H9 (cell line): ENCODE measurements at regions not wholly inside any gene's neighbourhood (a gene's known extent, or its start where the extent isn't known, plus 50 kb on each side); places are given as distances from the start of the nearest gene placed in this dataset.

Experiments used
- DNase-seq: peaks from one replicate; pipeline ENCODE4 v3.0.0-alpha.2; 2017
- H2AFZ ChIP-seq: one replicate; pipeline ENCODE4 v1.6.1; 2013; ENCODE audit warnings: mild to moderate bottlenecking, low read length, control low read depth, moderate library complexity
- H2AK5ac ChIP-seq: 2 replicates; pipeline ENCODE4 v1.6.1; 2013; ENCODE audit warnings: low read length, control low read depth, mixed read lengths; ENCODE audit not compliant: insufficient read length
- H2BK120ac ChIP-seq: one replicate; pipeline ENCODE4 v1.6.1; 2013; ENCODE audit warnings: low read depth, mild to moderate bottlenecking, low read length, control low read depth, inconsistent platforms; ENCODE audit not compliant: poor library complexity, severe bottlenecking
- H2BK12ac ChIP-seq: 2 replicates; pipeline ENCODE4 v1.6.1; 2013; ENCODE audit warnings: low read length, control low read depth, mixed read lengths, low read depth; ENCODE audit not compliant: insufficient read length
- H2BK15ac ChIP-seq: 2 replicates; pipeline ENCODE4 v1.6.1; 2013; ENCODE audit warnings: low read depth, low read length, control low read depth
- H2BK20ac ChIP-seq: one replicate; pipeline ENCODE4 v1.6.1; 2013; ENCODE audit warnings: low read depth, mild to moderate bottlenecking, low read length, control low read depth, inconsistent platforms; ENCODE audit not compliant: poor library complexity, severe bottlenecking
- H2BK5ac ChIP-seq: 2 replicates; pipeline ENCODE4 v1.6.1; 2013; ENCODE audit warnings: low read length, control low read depth, mixed read lengths; ENCODE audit not compliant: insufficient read length
- H3K14ac ChIP-seq: 2 replicates; pipeline ENCODE4 v1.6.1; 2013; ENCODE audit warnings: low read length, control low read depth; ENCODE audit not compliant: insufficient read depth
- H3K18ac ChIP-seq: 2 replicates; pipeline ENCODE4 v1.6.1; 2013; ENCODE audit warnings: low read depth, mild to moderate bottlenecking, mixed read lengths, low read length, control low read depth; ENCODE audit not compliant: insufficient read length
- H3K23ac ChIP-seq: 2 replicates; pipeline ENCODE4 v1.6.1; 2013; ENCODE audit warnings: low read length, control low read depth, mixed read lengths, low read depth; ENCODE audit not compliant: insufficient read length
- H3K23me2 ChIP-seq: 2 replicates; pipeline ENCODE4 v1.6.1; 2013; ENCODE audit warnings: low read depth, mild to moderate bottlenecking, mixed read lengths, low read length, control low read depth; ENCODE audit not compliant: insufficient read length, poor library complexity, severe bottlenecking
- H3K27ac ChIP-seq: 2 replicates; pipeline ENCODE4 v1.5.1; 2013; ENCODE audit warnings: low read length, control low read depth, mixed read lengths, low read depth; ENCODE audit not compliant: insufficient read length
- H3K27me3 ChIP-seq: 2 replicates; pipeline ENCODE4 v1.6.1; 2013; ENCODE audit warnings: low read length, control low read depth, inconsistent platforms; ENCODE audit not compliant: insufficient read depth
- H3K4ac ChIP-seq: 2 replicates; pipeline ENCODE4 v1.6.1; 2013; ENCODE audit warnings: low read depth, mild to moderate bottlenecking, control low read depth, inconsistent platforms, low read length, moderate library complexity
- H3K4me1 ChIP-seq: 2 replicates; pipeline ENCODE4 v1.6.1; 2013; ENCODE audit warnings: low read length, control low read depth, inconsistent platforms; ENCODE audit not compliant: insufficient read depth
- H3K4me2 ChIP-seq: 2 replicates; pipeline ENCODE4 v1.6.1; 2013; ENCODE audit warnings: low read length, control low read depth, mixed read lengths; ENCODE audit not compliant: insufficient read length, insufficient read depth
- H3K56ac ChIP-seq: 2 replicates; pipeline ENCODE4 v1.6.1; 2013; ENCODE audit warnings: low read depth, mild to moderate bottlenecking, mixed read lengths, low read length, control low read depth; ENCODE audit not compliant: insufficient read length
- H3K79me1 ChIP-seq: 2 replicates; pipeline ENCODE4 v1.6.1; 2013; ENCODE audit warnings: low read depth, mild to moderate bottlenecking, moderate library complexity, low read length, control low read depth, inconsistent platforms; ENCODE audit not compliant: insufficient read depth, poor library complexity, severe bottlenecking
- H3K79me2 ChIP-seq: 2 replicates; pipeline ENCODE4 v1.6.1; 2013; ENCODE audit warnings: low read length, control low read depth, inconsistent platforms; ENCODE audit not compliant: insufficient read depth
- H3K9ac ChIP-seq: 2 replicates; pipeline ENCODE4 v1.6.1; 2013; ENCODE audit warnings: low read length, control low read depth, mixed read lengths; ENCODE audit not compliant: insufficient read length; ENCODE audit errors: extremely low read depth
- H3K9me3 ChIP-seq: one replicate; pipeline ENCODE4 v1.6.1; 2013; ENCODE audit warnings: low read depth, low read length, inconsistent platforms; ENCODE audit not compliant: control insufficient read depth
- H3T11ph ChIP-seq: one replicate; pipeline ENCODE4 v1.6.1; 2013; ENCODE audit warnings: mild to moderate bottlenecking, low read length, control low read depth, inconsistent platforms
- H4K20me1 ChIP-seq: one replicate; pipeline ENCODE4 v1.6.1; 2013; ENCODE audit not compliant: control insufficient read depth, insufficient read length, insufficient read depth
- H4K5ac ChIP-seq: 2 replicates; pipeline ENCODE4 v1.6.1; 2013; ENCODE audit warnings: low read depth, mild to moderate bottlenecking, mixed read lengths, low read length, control low read depth; ENCODE audit not compliant: insufficient read length
- H4K8ac ChIP-seq: replicated peaks from 2 replicates; pipeline ENCODE4 v1.6.1; 2013; ENCODE audit warnings: low read length, control low read depth, mixed read lengths, low read depth; ENCODE audit not compliant: insufficient read length
- H4K91ac ChIP-seq: 2 replicates; pipeline ENCODE4 v1.6.1; 2013; ENCODE audit warnings: low read depth, mild to moderate bottlenecking, moderate library complexity, mixed read lengths, low read length, control low read depth; ENCODE audit not compliant: insufficient read length
- H3K27ac Mint-ChIP-seq, 3 experiments: 2 replicates in 2 of 3; 3 replicates in 1 of 3; pipeline ENCODE4 v1.8.0; 2020 to 2021; ENCODE audit warnings: mixed read lengths in 3 of 3, mild to moderate bottlenecking in 1 of 3, moderate library complexity in 1 of 3
- H3K27me3 Mint-ChIP-seq: 2 replicates; pipeline ENCODE4 v1.8.0; 2021; ENCODE audit warnings: low read depth, mild to moderate bottlenecking, moderate library complexity, mixed read lengths
- H3K36me3 Mint-ChIP-seq, 3 experiments: 2 replicates in 2 of 3; 3 replicates in 1 of 3; pipeline ENCODE4 v1.8.0; 2020 to 2021; ENCODE audit warnings: low read depth in 3 of 3, mixed read lengths in 3 of 3; ENCODE audit not compliant: insufficient read depth in 1 of 3
- H3K4me1 Mint-ChIP-seq, 2 experiments: 2 replicates each; pipeline ENCODE4 v1.8.0; 2020; ENCODE audit warnings: mixed read lengths in 2 of 2
- H3K4me3 Mint-ChIP-seq, 2 experiments: 2 replicates in 1 of 2; 3 replicates in 1 of 2; pipeline ENCODE4 v1.8.0; 2020 to 2021; ENCODE audit warnings: mild to moderate bottlenecking in 2 of 2, mixed read lengths in 2 of 2, moderate library complexity in 1 of 2
- H3K9me3 Mint-ChIP-seq, 2 experiments: 2 replicates in 1 of 2; 3 replicates in 1 of 2; pipeline ENCODE4 v1.8.0; 2020; ENCODE audit warnings: mild to moderate bottlenecking in 2 of 2, mixed read lengths in 2 of 2, moderate library complexity in 1 of 2
- WGBS: extraction: QIAGEN DNeasy Blood & Tissue Kit; methylation state at CpG from one replicate; pipeline ENCODE4 v1.1.7; 2013; ENCODE audit warnings: missing lambda C conversion rate, low lambda C conversion rate, mixed read lengths; ENCODE audit not compliant: insufficient read length; ENCODE audit errors: extremely low coverage; 5-methylcytosine and 5-hydroxymethylcytosine counted together
- TF ChIP-seq, protein P1 (sequence below): fragments of 200-600 bp; sonication (generic); conservative IDR thresholded peaks from 3 replicates; pipeline ENCODE4 v1.8.0; 2021; ENCODE audit warnings: antibody characterized with exemption, mild to moderate bottlenecking

DNA sequence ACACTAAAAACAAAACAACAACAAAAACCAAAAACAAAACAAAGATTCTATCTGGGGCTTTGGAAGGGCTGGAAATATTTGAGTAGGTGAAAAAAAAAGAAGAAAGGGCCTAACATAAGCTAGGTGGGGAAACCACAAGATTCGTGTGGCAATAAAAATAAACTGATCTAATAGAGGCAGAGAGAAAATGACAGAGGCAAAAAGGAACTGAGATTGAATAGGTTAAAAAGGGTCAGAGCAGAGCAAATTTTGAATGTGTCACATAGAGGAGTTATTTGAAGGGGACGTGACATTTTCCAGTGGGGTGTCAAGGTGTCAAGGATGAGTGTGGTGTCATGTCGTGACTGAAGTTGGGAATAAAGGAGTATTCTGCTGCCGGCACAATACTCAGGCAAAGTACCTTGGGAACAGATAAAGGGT lies 65.2 kb upstream of the RALGPS2 start:
- TF ChIP-seq, protein P1, sequence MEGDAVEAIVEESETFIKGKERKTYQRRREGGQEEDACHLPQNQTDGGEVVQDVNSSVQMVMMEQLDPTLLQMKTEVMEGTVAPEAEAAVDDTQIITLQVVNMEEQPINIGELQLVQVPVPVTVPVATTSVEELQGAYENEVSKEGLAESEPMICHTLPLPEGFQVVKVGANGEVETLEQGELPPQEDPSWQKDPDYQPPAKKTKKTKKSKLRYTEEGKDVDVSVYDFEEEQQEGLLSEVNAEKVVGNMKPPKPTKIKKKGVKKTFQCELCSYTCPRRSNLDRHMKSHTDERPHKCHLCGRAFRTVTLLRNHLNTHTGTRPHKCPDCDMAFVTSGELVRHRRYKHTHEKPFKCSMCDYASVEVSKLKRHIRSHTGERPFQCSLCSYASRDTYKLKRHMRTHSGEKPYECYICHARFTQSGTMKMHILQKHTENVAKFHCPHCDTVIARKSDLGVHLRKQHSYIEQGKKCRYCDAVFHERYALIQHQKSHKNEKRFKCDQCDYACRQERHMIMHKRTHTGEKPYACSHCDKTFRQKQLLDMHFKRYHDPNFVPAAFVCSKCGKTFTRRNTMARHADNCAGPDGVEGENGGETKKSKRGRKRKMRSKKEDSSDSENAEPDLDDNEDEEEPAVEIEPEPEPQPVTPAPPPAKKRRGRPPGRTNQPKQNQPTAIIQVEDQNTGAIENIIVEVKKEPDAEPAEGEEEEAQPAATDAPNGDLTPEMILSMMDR = no peak
- H3K4ac ChIP-seq = no peak overlapping the region
- no peak overlapping the region for H3T11ph ChIP-seq
- H4K20me1 ChIP-seq = no peaks in the 10 kb centered on the region
- no peak overlapping the region for H3K4me2 ChIP-seq
- H3K23me2 ChIP-seq = no peaks in the 10 kb centered on the region
- H3K9me3 ChIP-seq = no peaks in the 10 kb centered on the region
- no peak overlapping the region for H4K5ac ChIP-seq
- no peak overlapping the region for H3K14ac ChIP-seq
- H3K79me2 ChIP-seq = no peaks in the 10 kb centered on the region
- H4K91ac ChIP-seq = no peak overlapping the region
- Mint-ChIP-seq H3K4me3 (no peak overlapping the region), H3K4me1 (0 out of 4 replicates have a peak, but pooled peaks cover 0 to 3% of the 10 kb centered on the region in 2 experiments), H3K9me3 (no peaks in the 10 kb centered on the region), H3K27me3 (peaks cover 5% of the 10 kb centered on the region; the same call in 1 of the 2 replicates), H3K27ac (no peak overlapping the region), H3K36me3 (no peaks in the 10 kb centered on the region)
- H3K18ac ChIP-seq = no peak overlapping the region
- no peak overlapping the region for H3K9ac ChIP-seq
- H2BK15ac ChIP-seq = no peak overlapping the region
- no peak overlapping the region for H2AFZ ChIP-seq
- no peak overlapping the region for H4K8ac ChIP-seq
- H3K27ac ChIP-seq = no peak overlapping the region
- WGBS = no CpG with 5 or more reads among the region's 4 CpGs
- H3K79me1 ChIP-seq = no peaks in the 10 kb centered on the region
- H2BK12ac ChIP-seq = no peak overlapping the region
- no peaks in the 10 kb centered on the region for H3K4me1 ChIP-seq
- no peak overlapping the region for H2AK5ac ChIP-seq
- no peaks in the 10 kb centered on the region for H3K27me3 ChIP-seq
- DNase-seq = no peak
- H2BK120ac ChIP-seq = no peak overlapping the region
- no peak overlapping the region for H3K23ac ChIP-seq
- no peak overlapping the region for H2BK5ac ChIP-seq
- H3K56ac ChIP-seq = no peak overlapping the region
- no peak overlapping the region for H2BK20ac ChIP-seq
